A673 (cell line): ENCODE measurements at regions not wholly inside any gene's neighbourhood (a gene's known extent, or its start where the extent isn't known, plus 50 kb on each side); places are given as distances from the start of the nearest gene placed in this dataset.

ENCODE experiments used
- EZH2 ChIP-seq: fragments of 200-600 bp; sonication (generic); IDR thresholded peaks from 2 replicates; pipeline ENCODE4 v1.6.1; 2017; ENCODE audit warnings: borderline replicate concordance, low read depth, mild to moderate bottlenecking, mixed read lengths, antibody characterized with exemption, low read length; ENCODE audit not compliant: poor library complexity, severe bottlenecking
- TF ChIP-seq, protein P1 (sequence below): fragments of 300-800, 200-600 bp; sonication (generic); conservative IDR thresholded peaks from 2 replicates; pipeline ENCODE4 v1.5.1; 2017; ENCODE audit warnings: low read depth, mild to moderate bottlenecking, antibody characterized with exemption, low read length, moderate library complexity, mixed read lengths

DNA sequence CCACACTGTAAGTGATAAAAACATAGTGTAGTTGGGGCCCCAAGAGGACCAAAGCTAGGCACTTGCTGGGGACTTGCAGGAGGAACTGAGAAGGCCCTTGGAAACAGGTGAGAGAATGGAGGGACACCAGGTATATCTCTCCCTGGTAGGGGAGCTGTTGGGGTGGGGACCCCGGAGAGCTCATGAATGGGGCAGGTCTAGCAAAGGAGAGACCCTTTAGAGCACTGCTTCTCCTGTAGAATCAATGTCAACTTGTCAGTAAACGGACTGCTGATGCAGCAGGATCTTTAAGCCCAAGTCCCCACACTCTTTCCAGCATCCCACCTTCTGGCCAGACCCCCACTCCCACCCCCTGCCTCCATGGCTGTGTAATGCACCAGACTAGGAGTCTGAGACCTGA, 109.6 kb upstream of the THY1 start:
- TF ChIP-seq, protein P1, sequence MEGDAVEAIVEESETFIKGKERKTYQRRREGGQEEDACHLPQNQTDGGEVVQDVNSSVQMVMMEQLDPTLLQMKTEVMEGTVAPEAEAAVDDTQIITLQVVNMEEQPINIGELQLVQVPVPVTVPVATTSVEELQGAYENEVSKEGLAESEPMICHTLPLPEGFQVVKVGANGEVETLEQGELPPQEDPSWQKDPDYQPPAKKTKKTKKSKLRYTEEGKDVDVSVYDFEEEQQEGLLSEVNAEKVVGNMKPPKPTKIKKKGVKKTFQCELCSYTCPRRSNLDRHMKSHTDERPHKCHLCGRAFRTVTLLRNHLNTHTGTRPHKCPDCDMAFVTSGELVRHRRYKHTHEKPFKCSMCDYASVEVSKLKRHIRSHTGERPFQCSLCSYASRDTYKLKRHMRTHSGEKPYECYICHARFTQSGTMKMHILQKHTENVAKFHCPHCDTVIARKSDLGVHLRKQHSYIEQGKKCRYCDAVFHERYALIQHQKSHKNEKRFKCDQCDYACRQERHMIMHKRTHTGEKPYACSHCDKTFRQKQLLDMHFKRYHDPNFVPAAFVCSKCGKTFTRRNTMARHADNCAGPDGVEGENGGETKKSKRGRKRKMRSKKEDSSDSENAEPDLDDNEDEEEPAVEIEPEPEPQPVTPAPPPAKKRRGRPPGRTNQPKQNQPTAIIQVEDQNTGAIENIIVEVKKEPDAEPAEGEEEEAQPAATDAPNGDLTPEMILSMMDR, result no peak
- TF ChIP-seq EZH2, result no peak
